AG10803 (cell line): ENCODE measurements at regions not wholly inside any gene's neighbourhood (a gene's known extent, or its start where the extent isn't known, plus 50 kb on each side); places are given as distances from the start of the nearest gene placed in this dataset.

Experiments used
- DNase-seq: peaks from one replicate; pipeline ENCODE4 v3.0.0; 2010; ENCODE audit warnings: low read depth
- H3K4me3 ChIP-seq: 2 replicates; pipeline ENCODE4 v1.5.1; 2011; ENCODE audit warnings: mild to moderate bottlenecking, low read length, control low read depth
- CTCF ChIP-seq: conservative IDR thresholded peaks from 2 replicates; pipeline ENCODE4 v1.5.1; 2011; ENCODE audit warnings: mild to moderate bottlenecking, low read length, control low read depth, inconsistent platforms

DNA sequence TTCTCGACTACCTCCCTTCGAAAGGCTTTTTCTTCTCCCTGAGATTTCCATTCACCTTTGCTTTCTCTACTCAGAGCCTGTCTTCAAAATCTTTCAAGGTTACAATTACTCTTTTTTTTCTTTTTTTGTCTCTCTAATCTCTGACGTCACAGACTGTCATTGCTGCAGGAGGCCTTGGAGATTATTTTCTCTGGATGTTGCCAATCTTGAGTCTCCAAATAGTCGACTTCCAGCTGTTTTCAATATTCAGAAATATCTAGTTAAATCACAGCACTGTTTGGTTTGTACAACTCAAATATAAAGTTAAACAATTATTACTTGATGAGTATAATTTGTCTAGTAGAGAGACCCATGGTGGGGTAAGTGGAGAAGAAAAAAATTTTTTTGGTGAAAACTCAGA lies 359.0 kb upstream of the BOD1L1 start:
- DNase-seq = no peak
- no peak for TF ChIP-seq CTCF

DNA sequence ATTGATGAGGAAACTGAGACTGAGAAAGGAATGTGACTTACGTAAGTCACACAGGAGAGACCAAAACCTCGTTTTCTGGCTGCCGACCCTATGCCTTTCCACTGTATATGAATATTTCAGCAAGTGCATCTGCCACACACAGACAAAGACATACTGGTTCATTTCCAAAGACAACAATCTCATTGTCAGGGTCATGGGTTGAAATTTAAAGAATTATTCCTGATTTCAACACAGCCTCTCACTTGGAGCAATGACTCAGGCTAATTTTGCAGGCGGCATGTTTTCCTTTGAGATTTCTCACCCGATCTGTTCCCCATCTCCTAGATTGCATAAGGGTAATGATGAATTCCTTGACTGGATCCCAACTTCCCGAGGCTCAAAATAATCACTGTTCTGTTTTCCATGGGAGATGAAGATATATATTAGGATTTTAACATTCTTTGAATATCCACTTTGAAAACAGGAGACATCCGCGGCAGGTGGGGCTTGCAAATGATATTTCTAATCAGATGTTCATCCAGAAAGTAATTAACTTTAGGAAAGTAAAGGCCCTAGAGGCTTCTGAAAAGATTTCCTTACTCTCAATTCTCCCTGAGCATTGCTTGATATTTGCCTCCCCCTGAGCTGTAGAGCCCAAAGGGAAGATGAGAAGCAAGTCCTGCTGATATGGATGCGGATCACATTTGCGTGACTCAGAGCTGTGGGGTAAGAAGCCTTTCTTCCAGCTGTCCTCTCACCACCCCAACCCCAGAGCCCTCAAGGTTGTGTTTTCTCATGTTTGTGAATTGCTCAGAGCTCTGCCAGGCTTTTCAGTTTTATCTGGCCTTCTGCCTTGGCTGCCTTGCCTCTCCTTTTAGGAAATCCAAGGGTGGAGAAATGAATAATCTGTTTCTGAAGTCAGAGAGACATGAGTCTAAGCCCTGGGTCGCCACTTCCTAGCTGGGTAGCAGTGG lies 361.1 kb upstream of the BOD1L1 start:
- H3K4me3 ChIP-seq = no peak overlapping the region
- DNase-seq = peak; percentile 92
- no peak for TF ChIP-seq CTCF

More for the DNA sequence above, 359.0 kb upstream of the BOD1L1 start:
- H3K4me3 ChIP-seq = no peak overlapping the region

GRCh38 chr4:13989501-13989900 lies 362.0 kb upstream of the BOD1L1 start:
- no peak for TF ChIP-seq CTCF
- no peak overlapping the region for H3K4me3 ChIP-seq
- DNase-seq = peak; percentile 66

DNA sequence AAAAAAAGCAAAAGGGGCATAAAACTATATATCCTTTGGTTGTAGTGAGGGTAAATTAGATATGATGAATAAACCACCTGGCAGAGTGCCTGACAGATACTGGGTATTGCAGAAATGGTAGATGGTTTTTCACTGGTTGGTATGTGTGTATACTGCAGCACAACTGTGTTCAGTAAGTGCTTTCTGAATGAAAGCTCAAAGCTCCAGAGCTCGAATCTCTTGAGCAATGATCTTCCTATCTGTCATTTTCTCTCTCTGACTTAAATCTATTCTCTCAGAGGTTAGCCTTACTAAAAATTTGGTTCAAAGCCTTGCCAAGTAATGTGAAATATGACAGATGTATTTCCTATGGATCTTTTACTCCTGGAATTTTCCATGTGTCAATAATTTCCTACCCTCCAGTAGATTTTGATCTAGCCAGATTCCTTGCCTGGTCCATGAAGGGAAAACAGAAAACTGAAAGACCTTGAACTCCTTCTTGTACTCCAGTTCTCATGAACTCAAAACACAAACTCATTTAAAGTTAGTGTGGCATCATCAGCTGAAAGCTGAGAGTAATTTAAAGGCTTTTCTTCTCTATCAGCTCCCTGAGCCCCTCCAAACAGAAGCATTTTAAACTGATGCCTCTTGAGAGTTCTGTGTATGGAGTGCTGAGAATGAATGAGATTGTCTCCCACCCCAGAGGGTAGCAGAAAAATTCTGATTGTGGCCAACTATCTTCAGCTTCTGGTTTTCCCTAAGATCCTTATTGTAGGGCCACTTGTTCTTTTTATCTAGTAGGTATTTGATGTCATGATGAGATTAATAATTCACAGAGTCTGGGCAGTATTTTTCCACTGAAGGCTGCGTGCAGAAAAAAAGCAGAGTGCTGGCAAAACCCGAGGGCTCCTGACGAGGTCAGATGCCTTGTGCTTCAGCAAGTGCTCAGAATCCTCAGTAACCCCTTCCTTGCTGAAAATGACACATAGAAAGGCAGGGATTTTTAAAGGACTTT lies 363.4 kb upstream of the BOD1L1 start:
- no peak for TF ChIP-seq CTCF
- H3K4me3 ChIP-seq = no peak overlapping the region
- DNase-seq = no peak

DNA sequence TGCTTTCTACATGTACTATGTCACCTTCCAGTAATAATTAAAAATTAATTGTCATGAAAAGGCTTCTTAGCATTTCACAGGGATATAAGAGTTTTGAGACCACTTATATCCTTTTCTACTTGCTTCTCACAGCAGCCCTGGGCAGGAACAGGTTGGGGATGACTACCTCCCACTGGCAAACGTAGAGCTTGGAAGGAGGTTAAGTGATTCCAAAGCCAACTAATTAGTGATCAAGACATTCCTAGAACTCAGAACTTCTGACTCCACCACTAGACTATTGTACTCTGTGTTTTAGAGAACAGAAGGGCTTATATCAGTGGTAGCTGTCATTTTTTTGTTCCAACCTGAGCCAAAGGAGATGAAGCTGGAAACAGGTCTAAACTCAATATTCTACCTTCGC lies 364.5 kb upstream of the BOD1L1 start:
- DNase-seq = no peak
- TF ChIP-seq CTCF = no peak
- no peak overlapping the region for H3K4me3 ChIP-seq

- H3K4me3 ChIP-seq = no peak overlapping the region
- TF ChIP-seq CTCF = no peak
- peak; percentile 27 for DNase-seq
Measured at GRCh38 chr4:13992975-13993520, 365.5 kb upstream of the BOD1L1 start.
